ENCODE measurements at regions not wholly inside any gene's neighbourhood (a gene's known extent, or its start where the extent isn't known, plus 50 kb on each side); places are given as distances from the start of the nearest gene placed in this dataset.

DNA sequence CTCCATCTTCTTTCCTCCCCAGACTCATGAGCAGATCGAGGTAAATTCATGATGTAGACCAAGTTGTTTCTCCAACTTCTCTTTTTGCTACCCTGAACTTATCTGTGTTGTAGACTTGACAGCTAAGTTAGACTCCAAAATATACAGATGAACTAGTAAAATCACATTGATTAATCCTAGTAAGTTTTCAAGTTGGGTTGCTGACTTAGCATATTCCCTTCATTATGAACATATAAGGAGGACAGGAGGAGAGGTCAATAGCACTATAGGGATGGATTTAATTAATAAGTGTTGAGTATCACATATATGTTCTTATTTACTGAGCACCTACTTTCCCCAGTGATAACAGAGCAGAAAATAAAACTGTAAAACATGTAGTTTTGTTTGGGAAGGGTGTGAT lies 227.3 kb downstream of the TINAG start:
- no peak for TF ChIP-seq EZH2 (IDR thresholded peaks at IDR 0.05; ENCODE audit: borderline replicate concordance, low read length)
- TF ChIP-seq, protein P1, sequence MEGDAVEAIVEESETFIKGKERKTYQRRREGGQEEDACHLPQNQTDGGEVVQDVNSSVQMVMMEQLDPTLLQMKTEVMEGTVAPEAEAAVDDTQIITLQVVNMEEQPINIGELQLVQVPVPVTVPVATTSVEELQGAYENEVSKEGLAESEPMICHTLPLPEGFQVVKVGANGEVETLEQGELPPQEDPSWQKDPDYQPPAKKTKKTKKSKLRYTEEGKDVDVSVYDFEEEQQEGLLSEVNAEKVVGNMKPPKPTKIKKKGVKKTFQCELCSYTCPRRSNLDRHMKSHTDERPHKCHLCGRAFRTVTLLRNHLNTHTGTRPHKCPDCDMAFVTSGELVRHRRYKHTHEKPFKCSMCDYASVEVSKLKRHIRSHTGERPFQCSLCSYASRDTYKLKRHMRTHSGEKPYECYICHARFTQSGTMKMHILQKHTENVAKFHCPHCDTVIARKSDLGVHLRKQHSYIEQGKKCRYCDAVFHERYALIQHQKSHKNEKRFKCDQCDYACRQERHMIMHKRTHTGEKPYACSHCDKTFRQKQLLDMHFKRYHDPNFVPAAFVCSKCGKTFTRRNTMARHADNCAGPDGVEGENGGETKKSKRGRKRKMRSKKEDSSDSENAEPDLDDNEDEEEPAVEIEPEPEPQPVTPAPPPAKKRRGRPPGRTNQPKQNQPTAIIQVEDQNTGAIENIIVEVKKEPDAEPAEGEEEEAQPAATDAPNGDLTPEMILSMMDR (IDR thresholded peaks at IDR 0.05; ENCODE audit: low read length) = no peak

All from OCI-LY1 (cell line).